Vagina (tissue), 2 donors: ENCODE measurements at regions not wholly inside any gene's neighbourhood (a gene's known extent, or its start where the extent isn't known, plus 50 kb on each side); places are given as distances from the start of the nearest gene placed in this dataset.

Source experiments
- DNase-seq, 2 donors: peaks; one replicate each; pipeline ENCODE4 v3.0.0-alpha.2; 2017; ENCODE audit errors: extremely low spot score in 2 of 2
- H3K27ac ChIP-seq: fragments of 200-600 bp; sonication (generic); one replicate; pipeline ENCODE4 v1.5.1; 2019
- H3K27me3 ChIP-seq: fragments of 200-600 bp; sonication (generic); one replicate; pipeline ENCODE4 v1.5.1; 2019
- H3K36me3 ChIP-seq, 2 donors: fragments of 200-600 bp; sonication (generic); one replicate each; pipeline ENCODE4 v1.5.1; 2017 to 2019
- H3K4me1 ChIP-seq: fragments of 200-600 bp; sonication (generic); one replicate; pipeline ENCODE4 v1.5.1; 2019
- H3K4me3 ChIP-seq, 2 donors: fragments of 200-600 bp; sonication (generic); 1 replicate in 1 of 2; 2 replicates in 1 of 2; pipeline ENCODE4 v1.5.1; 2016 to 2019
- H3K9me3 ChIP-seq: fragments of 200-600 bp; sonication (generic); one replicate; pipeline ENCODE4 v1.5.1; 2019
- CTCF ChIP-seq, 3 experiments: fragments of 450-650 bp in 2 of 3; fragments of 200-600 bp in 1 of 3; sonication (generic) in 1 of 3; IDR thresholded peaks; one replicate each; pipeline ENCODE4 v1.5.1; 2017 to 2019; ENCODE audit warnings: antibody characterized with exemption in 3 of 3, mild to moderate bottlenecking in 2 of 3, moderate library complexity in 2 of 3
- POLR2A ChIP-seq, 2 donors: fragments of 450-650 bp; IDR thresholded peaks; one replicate each; pipeline ENCODE4 v1.6.1; 2017; ENCODE audit warnings: antibody characterized with exemption in 2 of 2, mild to moderate bottlenecking in 2 of 2, moderate library complexity in 2 of 2
- POLR2AphosphoS5 ChIP-seq, 2 donors: sonication (generic); formaldehyde crosslinking; IDR thresholded peaks; one replicate each; pipeline ENCODE4 v1.9.0; 2017; ENCODE audit warnings: antibody characterized with exemption in 2 of 2, mild to moderate bottlenecking in 2 of 2, low read depth in 1 of 2; ENCODE audit not compliant: insufficient read depth in 1 of 2
- intact Hi-C: fragments of 100-400 bp; cut with DNase I; formaldehyde crosslinking; loops from one replicate; pipeline ENCODE4 v1.15.1; 2023

- intact Hi-C loops = no loop called here
Observed at GRCh38 chrX:39564751-39565150, 533.0 kb downstream of the BCOR start.

GRCh38 chrX:39574178-39574577 is 523.6 kb downstream of the BCOR start:
- no peaks in the 10 kb centered on the region for H3K27me3 ChIP-seq

More at GRCh38 chrX:39564751-39565150, 533.0 kb downstream of the BCOR start:
- no peak for DNase-seq
- Histone ChIP-seq H3K36me3 (no peaks in the 10 kb centered on the region), H3K27ac (no peak overlapping the region), H3K4me1 (no peaks in the 10 kb centered on the region), H3K27me3 (no peaks in the 10 kb centered on the region), H3K4me3 (no peak overlapping the region), H3K9me3 (no peaks in the 10 kb centered on the region)
- TF ChIP-seq POLR2A (IDR thresholded peaks at IDR 0.05) (no peak), CTCF (IDR thresholded peaks at IDR 0.05) (no peak), POLR2AphosphoS5 (IDR thresholded peaks at IDR 0.05; ENCODE audit: insufficient read depth in 1 of 2, low read depth in 1 of 2) (no peak)

GRCh38 chrX:39576041-39576872 is 521.5 kb downstream of the BCOR start:
- Histone ChIP-seq H3K4me3 (no peak overlapping the region), H3K27me3 (no peaks in the 10 kb centered on the region), H3K4me1 (no peaks in the 10 kb centered on the region), H3K9me3 (no peaks in the 10 kb centered on the region), H3K36me3 (no peaks in the 10 kb centered on the region), H3K27ac (no peak overlapping the region)
- TF ChIP-seq POLR2AphosphoS5 (IDR thresholded peaks at IDR 0.05; ENCODE audit: insufficient read depth in 1 of 2, low read depth in 1 of 2) = no peak
- TF ChIP-seq POLR2A (IDR thresholded peaks at IDR 0.05) = no peak
- no peak for TF ChIP-seq CTCF (IDR thresholded peaks at IDR 0.05)
- DNase-seq = no peak
- intact Hi-C loops = no loop called here

More at GRCh38 chrX:39574178-39574577, 523.6 kb downstream of the BCOR start:
- no peak for DNase-seq
- H3K36me3 ChIP-seq = no peaks in the 10 kb centered on the region
- no peak overlapping the region for H3K4me3 ChIP-seq
- H3K27ac ChIP-seq = no peak overlapping the region
- no peaks in the 10 kb centered on the region for H3K9me3 ChIP-seq
- TF ChIP-seq POLR2AphosphoS5 (IDR thresholded peaks at IDR 0.05; ENCODE audit: insufficient read depth in 1 of 2, low read depth in 1 of 2) = no peak
- TF ChIP-seq CTCF (IDR thresholded peaks at IDR 0.05) = no peak
- no peak for TF ChIP-seq POLR2A (IDR thresholded peaks at IDR 0.05)
- intact Hi-C loops = no loop called here
- H3K4me1 ChIP-seq = no peaks in the 10 kb centered on the region

- H3K36me3 ChIP-seq = no peaks in the 10 kb centered on the region
- H3K27me3 ChIP-seq = no peaks in the 10 kb centered on the region
- H3K27ac ChIP-seq = no peak overlapping the region
- DNase-seq = no peak
- no peaks in the 10 kb centered on the region for H3K9me3 ChIP-seq
- intact Hi-C loops = no loop called here
- peak overlapping the region in 1 of 2 donors; percentile 10 for H3K4me3 ChIP-seq
- no peaks in the 10 kb centered on the region for H3K4me1 ChIP-seq
- TF ChIP-seq POLR2AphosphoS5 (IDR thresholded peaks at IDR 0.05; ENCODE audit: insufficient read depth in 1 of 2, low read depth in 1 of 2) = no peak
- TF ChIP-seq CTCF (IDR thresholded peaks at IDR 0.05) = no peak
- TF ChIP-seq POLR2A (IDR thresholded peaks at IDR 0.05) = no peak
Observed at GRCh38 chrX:39577206-39577984, 520.4 kb downstream of the BCOR start.
